ENCODE measurements at regions not wholly inside any gene's neighbourhood (a gene's known extent, or its start where the extent isn't known, plus 50 kb on each side); places are given as distances from the start of the nearest gene placed in this dataset.

- no peak for TF ChIP-seq CTCF (conservative IDR thresholded peaks at IDR 0.05; ENCODE audit: low read depth, low read length)
- TF ChIP-seq EZH2 (IDR thresholded peaks at IDR 0.05; ENCODE audit: borderline replicate concordance, low read depth, low read length, poor library complexity, severe bottlenecking), result no peak
Measured at GRCh38 chr6:90955246-90955645, 368.4 kb upstream of the MAP3K7 start.

Data from A673 (cell line).